GM12878 (cell line): ENCODE measurements at regions not wholly inside any gene's neighbourhood (a gene's known extent, or its start where the extent isn't known, plus 50 kb on each side); places are given as distances from the start of the nearest gene placed in this dataset.

ENCODE experiments used
- ATAC-seq: fragments of 200-7000 bp; cut with Tn5 transposase; 3 replicates; pipeline ENCODE4 v1.9.1; 2020; ENCODE audit warnings: mild to moderate bottlenecking, moderate library complexity
- BruUV-seq: library from RNA; stranded (reverse); fragments of 400-500 nt; replicated peaks from 2 replicates; lab custom pipeline; 2021; lab: Mats Ljungman, UMichigan
- CTCF ChIA-PET: fragments of 300-600 bp; sonication (Branson Sonifier 250); formaldehyde crosslinking; extraction: SDS; loops from one replicate; lab custom pipeline; 2021; ENCODE audit warnings: inconsistent platforms; lab: Yijun Ruan, JAX
- POLR2A ChIA-PET: fragments of 350-600 bp; formaldehyde crosslinking; extraction: SDS; loops from one replicate; lab custom pipeline; 2021; ENCODE audit warnings: inconsistent platforms; lab: Charles Lee
- RAD21 ChIA-PET: fragments of 300-600 bp; sonication (Branson Sonifier 250); formaldehyde crosslinking; loops from one replicate; lab custom pipeline; 2023; ENCODE audit warnings: antibody characterized with exemption; ENCODE audit not compliant: unreplicated experiment; lab: Charles Lee
- SMC1A ChIA-PET: fragments of 300-600 bp; sonication (Branson Sonifier 250); formaldehyde crosslinking; loops from one replicate; lab custom pipeline; 2023; ENCODE audit not compliant: unreplicated experiment, uncharacterized antibody; lab: Charles Lee
- DNase-seq: peaks from one replicate; pipeline ENCODE4 v3.0.0-alpha.2; 2011; ENCODE audit warnings: low read depth, low spot score
- FAIRE-seq: peaks from 3 replicates; lab custom pipeline; 2011; peaks lifted over from hg19 to GRCh38; lab: Jason Lieb, UNC
- H2AFZ ChIP-seq: 2 replicates; pipeline ENCODE4 v1.6.0; 2011; ENCODE audit warnings: low read depth, low read length, control low read depth; ENCODE audit not compliant: control insufficient read depth
- H3K27ac ChIP-seq: 2 replicates; pipeline ENCODE4 v1.5.1; 2011; ENCODE audit warnings: control low read depth; ENCODE audit not compliant: control insufficient read depth, insufficient read depth
- H3K27me3 ChIP-seq, 2 experiments: replicated peaks in 1 of 2; 2 replicates each; pipeline versions ENCODE4 v1.6.0 to v1.6.1; 2011; ENCODE audit warnings: low read length in 1 of 2; ENCODE audit not compliant: control insufficient read depth in 2 of 2, insufficient read depth in 2 of 2
- H3K36me3 ChIP-seq, 2 experiments: 2 replicates each; pipeline ENCODE4 v1.5.1; 2011; ENCODE audit warnings: low read length in 1 of 2; ENCODE audit not compliant: control insufficient read depth in 2 of 2, insufficient read depth in 2 of 2
- H3K4me1 ChIP-seq: 2 replicates; pipeline ENCODE4 v1.6.1; 2011; ENCODE audit warnings: mild to moderate bottlenecking, low read length, moderate library complexity, mixed read lengths; ENCODE audit not compliant: control insufficient read depth, insufficient read depth
- H3K4me2 ChIP-seq: 2 replicates; pipeline ENCODE4 v1.6.0; 2011; ENCODE audit warnings: control low read depth; ENCODE audit not compliant: control insufficient read depth, insufficient read depth
- H3K4me3 ChIP-seq: fragments of 200-600 bp; sonication (generic); 2 replicates; pipeline ENCODE4 v1.5.1; 2016
- H3K79me2 ChIP-seq: 2 replicates; pipeline ENCODE4 v1.6.0; 2011; ENCODE audit warnings: low read length; ENCODE audit not compliant: control insufficient read depth, insufficient read depth
- H3K9ac ChIP-seq: 2 replicates; pipeline ENCODE4 v1.8.0; 2011; ENCODE audit warnings: low read length, control low read depth, mixed read lengths; ENCODE audit not compliant: control insufficient read depth, insufficient read depth
- H3K9me3 ChIP-seq: replicated peaks from 3 replicates; pipeline ENCODE4 v1.5.1; 2011; ENCODE audit warnings: mild to moderate bottlenecking, low read length; ENCODE audit not compliant: control insufficient read depth, insufficient read depth
- H4K20me1 ChIP-seq: 2 replicates; pipeline ENCODE4 v1.6.0; 2011; ENCODE audit not compliant: control insufficient read depth, insufficient read depth
- BCL3 ChIP-seq: IDR thresholded peaks from 2 replicates; pipeline ENCODE4 v1.6.1; 2011; ENCODE audit warnings: borderline replicate concordance, low read depth, mild to moderate bottlenecking, moderate library complexity, low read length; ENCODE audit not compliant: insufficient read depth, poor library complexity, severe bottlenecking
- BMI1 ChIP-seq: fragments of 450-650 bp; IDR thresholded peaks from 2 replicates; pipeline ENCODE4 v1.6.1; 2016; ENCODE audit warnings: mild to moderate bottlenecking, moderate library complexity, borderline replicate concordance
- IKZF2 ChIP-seq, 2 experiments: fragments of 450-650 bp; IDR thresholded peaks; 2 replicates each; pipeline ENCODE4 v1.6.1; 2017; ENCODE audit warnings: mild to moderate bottlenecking in 2 of 2, moderate library complexity in 2 of 2
- POLR2AphosphoS2 ChIP-seq: IDR thresholded peaks from 2 replicates; pipeline ENCODE4 v1.6.1; 2011; ENCODE audit warnings: low read depth, mild to moderate bottlenecking, low read length, improper control_type of control experiment, moderate library complexity
- RBBP5 ChIP-seq: fragments of 200-600 bp; sonication (generic); conservative IDR thresholded peaks from 2 replicates; pipeline ENCODE4 v1.6.1; 2016
- SMAD1 ChIP-seq: fragments of 450-650 bp; IDR thresholded peaks from 2 replicates; pipeline ENCODE4 v1.6.1; 2018; ENCODE audit warnings: mild to moderate bottlenecking, low read depth; ENCODE audit not compliant: partially characterized antibody
- SUZ12 ChIP-seq: fragments of 200-600 bp; sonication (generic); IDR thresholded peaks from one replicate; pipeline ENCODE4 v1.6.1; 2018; ENCODE audit warnings: antibody characterized with exemption, mild to moderate bottlenecking; ENCODE audit not compliant: unreplicated experiment
- TAF1 ChIP-seq: IDR thresholded peaks from 2 replicates; pipeline ENCODE4 v1.6.1; 2011; ENCODE audit warnings: mild to moderate bottlenecking, low read depth, low read length, borderline replicate concordance
- TBL1XR1 ChIP-seq: IDR thresholded peaks from 2 replicates; pipeline ENCODE4 v1.6.1; 2012; ENCODE audit warnings: low read depth, low read length, improper control_type of control experiment
- TCF3 ChIP-seq: IDR thresholded peaks from 2 replicates; pipeline ENCODE4 v1.6.1; 2012; ENCODE audit warnings: low read depth, mild to moderate bottlenecking, low read length, borderline replicate concordance; ENCODE audit not compliant: insufficient read depth
- YBX1 ChIP-seq: fragments of 450-650 bp; IDR thresholded peaks from 2 replicates; pipeline ENCODE4 v1.6.1; 2016; ENCODE audit warnings: antibody characterized with exemption
- WGBS: methylation state at CpG from one replicate; pipeline ENCODE4 v1.1.6; 2016; ENCODE audit warnings: low lambda C conversion rate; ENCODE audit not compliant: insufficient replicate concordance, insufficient coverage; ENCODE audit errors: missing lambda C conversion rate; 5-methylcytosine and 5-hydroxymethylcytosine counted together
- in situ Hi-C: fragments of 300-500 bp; cut with MboI; formaldehyde crosslinking; loops from 9 replicates; pipeline ENCODE4 v1.14.3; 2018; ENCODE audit warnings: mixed read lengths
- intact Hi-C: fragments of 100-400 bp; cut with micrococcal nuclease; formaldehyde crosslinking; loops from one replicate; pipeline ENCODE4 v1.14.2; 2022; ENCODE audit not compliant: unreplicated experiment

DNA sequence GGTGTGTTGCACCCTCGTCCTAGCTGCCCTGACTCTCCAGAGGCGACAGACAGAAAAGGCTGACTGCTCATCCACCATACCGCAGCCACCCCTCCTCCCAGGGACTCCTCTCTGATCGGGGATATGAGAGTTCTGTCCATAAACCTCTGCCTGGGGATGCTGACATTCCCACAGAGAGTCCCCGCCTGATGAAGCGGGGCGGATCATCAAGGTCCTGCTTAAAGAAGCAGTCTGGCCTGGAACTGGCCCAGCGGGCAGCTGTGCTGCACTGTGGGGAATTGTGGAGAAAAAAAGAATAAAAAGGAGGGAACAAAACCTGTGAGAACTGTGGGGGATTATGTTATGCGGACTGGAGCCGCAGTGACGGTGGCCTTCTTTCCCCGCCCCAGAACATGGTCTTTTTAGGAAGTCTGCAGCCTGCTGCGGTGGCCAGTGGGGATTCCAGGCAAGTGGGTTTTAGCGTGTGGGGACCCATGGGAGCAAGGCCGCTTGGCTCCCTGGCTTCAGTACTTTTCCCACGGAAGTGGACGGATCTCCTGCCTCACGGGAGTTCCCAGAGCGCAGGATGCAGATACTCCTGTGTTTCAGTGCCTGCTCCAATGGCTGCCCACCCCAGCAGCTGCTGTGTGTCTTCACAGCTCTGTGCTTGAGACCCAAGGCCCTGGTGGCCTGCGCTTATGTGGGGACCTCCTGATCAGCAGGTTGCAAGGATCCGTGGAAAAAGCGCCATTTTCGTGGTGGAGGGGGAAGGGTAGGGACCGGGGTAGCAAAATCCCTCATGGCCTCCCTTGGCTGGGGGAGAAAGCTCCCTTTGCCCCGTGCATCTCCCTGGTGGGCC lies 1456.2 kb upstream of the SLC10A2 start:
- 61% methylated on average over 25 of the region's 25 CpGs for WGBS
- no peak for FAIRE-seq
- no peaks in the 10 kb centered on the region for H4K20me1 ChIP-seq
- TF ChIP-seq SMAD1: no peak
- no peak for TF ChIP-seq BCL3
- no peak for TF ChIP-seq TCF3
- no peak for TF ChIP-seq TAF1
- no peak for TF ChIP-seq SUZ12
- TF ChIP-seq YBX1: no peak
- TF ChIP-seq POLR2AphosphoS2: no peak
- TF ChIP-seq TBL1XR1: no peak
- TF ChIP-seq IKZF2 (IDR thresholded peaks at IDR 0.05): no peak
- no peak for TF ChIP-seq BMI1
- TF ChIP-seq RBBP5: no peak
- TF ChIP-seq, all 136 proteins: peak for 0
- Histone ChIP-seq H3K36me3 (no peaks in the 10 kb centered on the region), H3K27ac (no peak overlapping the region), H3K4me3 (no peak overlapping the region), H3K4me2 (no peak overlapping the region), H3K79me2 (no peaks in the 10 kb centered on the region), H3K27me3 (no peaks in the 10 kb centered on the region), H3K4me1 (no peaks in the 10 kb centered on the region), H3K9ac (no peak overlapping the region), H3K9me3 (no peaks in the 10 kb centered on the region), H2AFZ (no peak overlapping the region)
- ATAC-seq (no peak), DNase-seq (no peak)
- in situ Hi-C loops: no loop called here
- no TSS peak for BruUV-seq
- ChIA-PET CTCF (no interaction called here), SMC1A (no interaction called here), RAD21 (no interaction called here), POLR2A (no interaction called here)
- intact Hi-C loops: no loop called here
